Activated naive CD4-positive, alpha-beta T cell treated with anti-CD3 and anti-CD28 coated beads for 36 hours (primary cell): ENCODE measurements at regions not wholly inside any gene's neighbourhood (a gene's known extent, or its start where the extent isn't known, plus 50 kb on each side); places are given as distances from the start of the nearest gene placed in this dataset.

Experiments
- CTCF ChIA-PET: fragments of 350-600 bp; sonication (Branson Sonifier 250); formaldehyde crosslinking; loops from one replicate; lab custom pipeline; 2021; ENCODE audit warnings: antibody characterized with exemption; lab: Charles Lee
- DNase-seq: peaks from one replicate; pipeline ENCODE4 v3.0.0-alpha.2; 2020
- H3K27ac Mint-ChIP-seq: one replicate; pipeline ENCODE4 v1.8.0; 2021; ENCODE audit warnings: mild to moderate bottlenecking, mixed read lengths
- H3K27me3 Mint-ChIP-seq: one replicate; pipeline ENCODE4 v1.8.0; 2021; ENCODE audit warnings: low read depth, mixed read lengths
- H3K36me3 Mint-ChIP-seq: one replicate; pipeline ENCODE4 v1.8.0; 2021; ENCODE audit warnings: low read depth, mixed read lengths
- H3K4me1 Mint-ChIP-seq: one replicate; pipeline ENCODE4 v1.8.0; 2021; ENCODE audit warnings: low read depth, mixed read lengths
- H3K4me3 Mint-ChIP-seq: one replicate; pipeline ENCODE4 v1.8.0; 2021; ENCODE audit warnings: mild to moderate bottlenecking, moderate library complexity, mixed read lengths
- H3K9me3 Mint-ChIP-seq: one replicate; pipeline ENCODE4 v1.8.0; 2021; ENCODE audit warnings: mixed read lengths
- intact Hi-C: fragments of 100-400 bp; cut with micrococcal nuclease; formaldehyde crosslinking; loops from one replicate; pipeline ENCODE4 v1.15.1; 2023

GRCh38 chr16:79797486-79797885 is 196.9 kb upstream of the MAF start:
- CTCF ChIA-PET: no interaction called here
- DNase-seq: no peak

GRCh38 chr16:79795556-79795955 is 195.0 kb upstream of the MAF start:
- Mint-ChIP-seq H3K36me3 (no peaks in the 10 kb centered on the region), H3K27ac (no peak overlapping the region), H3K4me3 (no peak overlapping the region), H3K4me1 (no peaks in the 10 kb centered on the region), H3K9me3 (no peaks in the 10 kb centered on the region), H3K27me3 (no peaks in the 10 kb centered on the region)
- CTCF ChIA-PET: no interaction called here
- intact Hi-C loops: no loop called here
- DNase-seq: no peak

More at GRCh38 chr16:79797486-79797885, 196.9 kb upstream of the MAF start:
- Mint-ChIP-seq H3K4me3 (no peak overlapping the region), H3K27ac (no peak overlapping the region), H3K4me1 (no peaks in the 10 kb centered on the region), H3K36me3 (no peaks in the 10 kb centered on the region), H3K9me3 (no peaks in the 10 kb centered on the region), H3K27me3 (no peaks in the 10 kb centered on the region)
- intact Hi-C loops: no loop called here

GRCh38 chr16:79794941-79795340 is 194.4 kb upstream of the MAF start:
- no peaks in the 10 kb centered on the region for H3K27me3 Mint-ChIP-seq
- no peaks in the 10 kb centered on the region for H3K36me3 Mint-ChIP-seq
- H3K4me3 Mint-ChIP-seq: no peak overlapping the region
- H3K27ac Mint-ChIP-seq: no peak overlapping the region
- no peak for DNase-seq
- H3K9me3 Mint-ChIP-seq: no peaks in the 10 kb centered on the region
- CTCF ChIA-PET: no interaction called here
- no peaks in the 10 kb centered on the region for H3K4me1 Mint-ChIP-seq
- intact Hi-C loops: no loop called here

GRCh38 chr16:79792664-79793351 is 192.3 kb upstream of the MAF start:
- no peak overlapping the region for H3K27ac Mint-ChIP-seq
- H3K36me3 Mint-ChIP-seq: no peaks in the 10 kb centered on the region
- intact Hi-C loops: no loop called here
- DNase-seq: no peak
- CTCF ChIA-PET: interaction anchor here (0.7 kb wide), 1 partner anchor 1131 kb away, joined by 3 read pairs; no protein-coding TSS in a partner anchor
- no peaks in the 10 kb centered on the region for H3K4me1 Mint-ChIP-seq
- H3K27me3 Mint-ChIP-seq: no peaks in the 10 kb centered on the region
- no peak overlapping the region for H3K4me3 Mint-ChIP-seq
- H3K9me3 Mint-ChIP-seq: no peaks in the 10 kb centered on the region

- CTCF ChIA-PET: no interaction called here
Measured at GRCh38 chr16:79792076-79792475, 191.5 kb upstream of the MAF start.

GRCh38 chr16:79790854-79791253 is 190.3 kb upstream of the MAF start:
- H3K27me3 Mint-ChIP-seq: no peaks in the 10 kb centered on the region
- DNase-seq: no peak
- no peaks in the 10 kb centered on the region for H3K4me1 Mint-ChIP-seq
- H3K36me3 Mint-ChIP-seq: no peaks in the 10 kb centered on the region
- no peaks in the 10 kb centered on the region for H3K9me3 Mint-ChIP-seq
- CTCF ChIA-PET: no interaction called here
- H3K27ac Mint-ChIP-seq: no peak overlapping the region
- intact Hi-C loops: no loop called here
- no peak overlapping the region for H3K4me3 Mint-ChIP-seq

More at GRCh38 chr16:79792076-79792475, 191.5 kb upstream of the MAF start:
- H3K9me3 Mint-ChIP-seq: no peaks in the 10 kb centered on the region
- no peaks in the 10 kb centered on the region for H3K27me3 Mint-ChIP-seq
- H3K36me3 Mint-ChIP-seq: no peaks in the 10 kb centered on the region
- H3K4me1 Mint-ChIP-seq: no peaks in the 10 kb centered on the region
- H3K4me3 Mint-ChIP-seq: no peak overlapping the region
- H3K27ac Mint-ChIP-seq: no peak overlapping the region
- intact Hi-C loops: no loop called here
- no peak for DNase-seq

GRCh38 chr16:79788949-79789348 is 188.4 kb upstream of the MAF start:
- CTCF ChIA-PET: no interaction called here
- intact Hi-C loops: no loop called here
- no peaks in the 10 kb centered on the region for H3K9me3 Mint-ChIP-seq
- no peaks in the 10 kb centered on the region for H3K36me3 Mint-ChIP-seq
- no peaks in the 10 kb centered on the region for H3K4me1 Mint-ChIP-seq
- no peak for DNase-seq
- no peaks in the 10 kb centered on the region for H3K27me3 Mint-ChIP-seq
- no peak overlapping the region for H3K4me3 Mint-ChIP-seq
- H3K27ac Mint-ChIP-seq: no peak overlapping the region

- Mint-ChIP-seq H3K4me3 (no peak overlapping the region), H3K36me3 (no peaks in the 10 kb centered on the region), H3K27me3 (no peaks in the 10 kb centered on the region), H3K9me3 (no peaks in the 10 kb centered on the region), H3K27ac (no peak overlapping the region), H3K4me1 (no peaks in the 10 kb centered on the region)
- intact Hi-C loops: no loop called here
- no peak for DNase-seq
- CTCF ChIA-PET: no interaction called here
Measured at GRCh38 chr16:79786389-79786788, 185.9 kb upstream of the MAF start.

GRCh38 chr16:79784007-79784406 is 183.5 kb upstream of the MAF start:
- intact Hi-C loops: no loop called here
- Mint-ChIP-seq H3K27ac (no peak overlapping the region), H3K36me3 (no peaks in the 10 kb centered on the region), H3K4me1 (no peaks in the 10 kb centered on the region), H3K27me3 (no peaks in the 10 kb centered on the region), H3K4me3 (no peak overlapping the region), H3K9me3 (no peaks in the 10 kb centered on the region)
- CTCF ChIA-PET: no interaction called here
- no peak for DNase-seq

- no peak for DNase-seq
- H3K9me3 Mint-ChIP-seq: no peaks in the 10 kb centered on the region
- intact Hi-C loops: no loop called here
- no peaks in the 10 kb centered on the region for H3K4me1 Mint-ChIP-seq
- H3K36me3 Mint-ChIP-seq: no peaks in the 10 kb centered on the region
- CTCF ChIA-PET: no interaction called here
- no peak overlapping the region for H3K4me3 Mint-ChIP-seq
- H3K27me3 Mint-ChIP-seq: peaks cover 5% of the 10 kb centered on the region
- H3K27ac Mint-ChIP-seq: no peak overlapping the region
Measured at GRCh38 chr16:79777679-79778078, 177.1 kb upstream of the MAF start.

- Mint-ChIP-seq H3K27ac (no peak overlapping the region), H3K4me1 (no peaks in the 10 kb centered on the region)
- intact Hi-C loops: no loop called here
Measured at GRCh38 chr16:79776243-79776847, 175.8 kb upstream of the MAF start.

GRCh38 chr16:79772784-79773183 is 172.2 kb upstream of the MAF start:
- H3K36me3 Mint-ChIP-seq: no peaks in the 10 kb centered on the region
- H3K9me3 Mint-ChIP-seq: no peaks in the 10 kb centered on the region
- H3K4me3 Mint-ChIP-seq: no peak overlapping the region
- CTCF ChIA-PET: no interaction called here
- H3K27me3 Mint-ChIP-seq: peaks cover 16% of the 10 kb centered on the region
- intact Hi-C loops: loop anchor here (5.0 kb wide), 2 partner anchors 75 to 145 kb away; no protein-coding TSS in a partner anchor
- DNase-seq: no peak
- H3K27ac Mint-ChIP-seq: no peak overlapping the region
- H3K4me1 Mint-ChIP-seq: peaks cover 14% of the 10 kb centered on the region

More at GRCh38 chr16:79776243-79776847, 175.8 kb upstream of the MAF start:
- CTCF ChIA-PET: interaction anchor here (0.6 kb wide), 1 partner anchor 129 kb away, joined by 3 read pairs; no protein-coding TSS in a partner anchor
- Mint-ChIP-seq H3K36me3 (no peaks in the 10 kb centered on the region), H3K9me3 (no peaks in the 10 kb centered on the region), H3K4me3 (no peak overlapping the region), H3K27me3 (peaks cover 11% of the 10 kb centered on the region)
- no peak for DNase-seq

GRCh38 chr16:79772048-79772447 is 171.5 kb upstream of the MAF start:
- no peak for DNase-seq
- no peaks in the 10 kb centered on the region for H3K9me3 Mint-ChIP-seq
- intact Hi-C loops: loop anchor here (5.0 kb wide), 2 partner anchors 75 to 145 kb away; no protein-coding TSS in a partner anchor
- CTCF ChIA-PET: no interaction called here
- H3K27ac Mint-ChIP-seq: no peak overlapping the region
- H3K27me3 Mint-ChIP-seq: peaks cover 16% of the 10 kb centered on the region
- H3K4me1 Mint-ChIP-seq: peaks cover 14% of the 10 kb centered on the region
- no peak overlapping the region for H3K4me3 Mint-ChIP-seq
- no peaks in the 10 kb centered on the region for H3K36me3 Mint-ChIP-seq
